ENCODE measurements at regions not wholly inside any gene's neighbourhood (a gene's known extent, or its start where the extent isn't known, plus 50 kb on each side); places are given as distances from the start of the nearest gene placed in this dataset.

- no peak for DNase-seq (ENCODE audit: low spot score)
Observed at GRCh38 chr12:14279845-14280244, 85.6 kb upstream of the ATF7IP start.

DNA sequence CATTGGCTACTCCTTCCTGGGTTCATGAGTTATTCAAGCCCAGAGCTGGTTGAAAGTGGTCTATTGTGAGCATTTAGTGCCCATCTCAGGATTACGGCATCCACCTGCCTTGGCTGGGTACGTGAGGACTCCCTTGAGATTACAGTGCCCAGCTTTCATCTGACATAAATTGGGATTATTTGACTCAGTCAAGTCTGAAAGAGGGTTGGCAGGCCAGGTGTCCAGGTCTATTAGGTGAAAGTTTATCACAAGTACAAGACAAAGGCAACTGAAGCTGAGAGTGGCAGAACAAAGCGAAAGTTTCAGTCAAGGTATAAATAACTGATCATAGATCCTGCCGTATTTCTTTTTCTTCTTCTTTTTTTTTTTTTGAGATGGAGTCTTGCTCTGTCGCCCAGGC, 84.6 kb upstream of the ATF7IP start:
- DNase-seq (ENCODE audit: low spot score), result no peak

DNA sequence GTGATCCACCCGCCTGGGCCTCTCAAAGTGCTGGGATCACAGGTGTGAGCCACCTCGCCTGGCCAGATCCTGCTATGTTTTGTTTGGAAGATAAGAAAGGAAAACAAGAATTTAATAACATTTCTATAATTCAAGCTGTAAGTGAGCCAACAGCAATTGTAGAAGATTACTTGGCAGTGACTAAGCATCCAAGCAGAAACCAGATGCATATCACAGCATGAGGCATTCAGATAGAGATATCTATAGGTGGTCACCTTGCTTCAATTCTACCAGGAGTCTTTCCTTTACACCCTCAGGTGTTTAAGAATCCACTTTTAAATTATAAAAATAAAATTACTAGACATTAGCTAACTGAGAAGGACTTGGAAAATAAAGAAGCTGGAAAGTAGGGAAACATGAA, 83.9 kb upstream of the ATF7IP start:
- DNase-seq (ENCODE audit: low spot score), result no peak

DNA sequence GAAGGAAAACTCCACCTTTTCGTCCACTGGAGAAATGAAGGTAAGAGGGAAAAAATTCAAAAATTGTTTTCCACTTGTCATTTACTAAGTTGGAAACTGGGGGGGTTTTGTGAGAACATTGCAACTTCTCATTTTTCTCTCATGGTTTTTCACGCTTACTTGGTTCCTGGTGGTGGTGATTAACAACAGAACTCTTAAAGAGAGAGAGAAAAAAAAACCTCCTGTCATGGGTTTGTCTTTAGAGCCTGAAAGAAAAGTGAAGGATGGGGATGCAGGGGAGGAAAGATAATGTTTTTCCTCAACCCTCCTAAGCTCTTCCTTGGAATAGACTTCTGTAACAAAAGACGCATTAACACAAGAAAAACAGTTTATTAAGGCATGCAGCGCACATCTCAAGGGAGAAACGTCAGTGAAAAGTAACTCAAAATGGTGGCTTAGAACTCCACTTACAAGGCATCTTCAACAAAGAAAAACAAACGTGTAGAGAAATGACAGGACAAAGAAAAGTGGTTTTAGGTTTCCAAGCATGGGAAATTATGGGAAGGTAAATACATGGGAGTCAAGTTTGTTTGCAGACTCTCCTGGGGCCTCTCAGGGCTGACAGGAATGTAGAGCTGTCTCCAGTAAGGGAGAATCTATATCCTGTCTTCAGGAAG, 81.9 kb upstream of the ATF7IP start:
- DNase-seq (ENCODE audit: low spot score), result no peak

DNA sequence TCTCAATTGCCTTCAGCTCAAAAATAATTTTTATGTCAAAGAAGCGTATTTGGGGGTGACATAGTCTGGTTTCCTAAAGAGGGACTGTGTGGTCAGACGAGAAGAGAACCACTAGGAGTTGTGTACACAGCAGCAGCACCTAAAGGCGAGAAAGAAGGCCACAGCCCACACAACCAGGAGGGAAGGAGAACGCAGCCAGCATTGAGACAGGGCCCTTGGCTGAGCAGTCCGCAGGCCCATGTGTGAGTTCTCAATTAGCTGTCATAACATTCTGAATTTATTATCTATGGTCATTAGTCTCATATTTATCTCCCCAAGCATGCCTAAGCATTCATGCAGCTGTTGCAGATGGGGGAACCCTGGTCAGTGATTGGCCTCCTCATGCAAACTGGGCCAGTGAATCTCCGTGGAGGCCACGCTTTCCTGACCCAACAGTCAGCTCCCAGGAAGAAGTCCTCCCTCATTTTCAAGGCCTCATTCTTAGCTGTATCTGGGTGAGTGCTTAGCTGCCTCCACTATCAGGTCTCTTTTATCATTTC, 81.2 kb upstream of the ATF7IP start:
- no peak for DNase-seq (ENCODE audit: low spot score)

DNA sequence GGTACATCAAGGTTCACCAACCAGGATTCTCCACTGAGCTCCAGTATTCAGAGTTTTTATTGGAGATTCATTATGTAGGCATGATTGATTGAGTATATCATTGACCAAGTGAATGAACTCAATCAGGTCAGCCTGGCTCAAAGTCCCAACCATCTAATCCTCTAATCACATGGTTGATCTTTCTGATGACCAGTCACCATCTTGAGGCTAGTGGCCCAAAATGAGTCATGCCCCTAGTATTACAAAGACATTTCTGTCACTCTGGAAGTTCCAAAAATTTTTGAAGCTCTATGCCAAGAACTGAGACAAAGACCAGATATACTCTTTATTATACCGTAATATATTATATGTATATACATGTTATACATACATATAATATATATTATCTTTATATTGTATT, 75.9 kb upstream of the ATF7IP start:
- DNase-seq (ENCODE audit: low spot score), result no peak

- no peak for DNase-seq (ENCODE audit: low spot score)
Observed at GRCh38 chr12:14290951-14291350, 74.5 kb upstream of the ATF7IP start.

GRCh38 chr12:14303661-14304155, 61.8 kb upstream of the ATF7IP start:
- DNase-seq (ENCODE audit: low spot score), result no peak

DNA sequence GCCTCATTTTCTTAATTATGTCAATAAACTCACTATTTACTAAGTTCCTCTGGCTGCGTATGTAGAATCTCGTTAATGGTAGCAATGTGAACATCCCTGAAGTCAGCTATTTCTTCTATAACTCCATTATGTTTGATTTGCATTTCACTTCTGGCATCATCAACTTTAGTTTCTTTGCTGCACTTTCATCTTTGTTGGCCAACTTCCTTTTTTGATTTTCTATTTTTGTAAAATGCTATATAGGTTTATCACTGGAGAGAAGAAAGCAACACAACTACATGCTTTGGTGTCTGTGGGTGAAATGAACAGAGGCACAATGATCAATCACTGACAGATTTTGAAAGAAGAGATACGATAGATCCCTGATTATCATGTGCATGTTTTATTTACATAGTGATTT, 58.5 kb upstream of the ATF7IP start:
- DNase-seq (ENCODE audit: low spot score), result no peak

- DNase-seq (ENCODE audit: low spot score), result no peak
Observed at GRCh38 chr12:14308516-14308915, 57.0 kb upstream of the ATF7IP start.

- no peak for DNase-seq (ENCODE audit: low spot score)
Observed at GRCh38 chr12:14310866-14311265, 54.6 kb upstream of the ATF7IP start.

DNA sequence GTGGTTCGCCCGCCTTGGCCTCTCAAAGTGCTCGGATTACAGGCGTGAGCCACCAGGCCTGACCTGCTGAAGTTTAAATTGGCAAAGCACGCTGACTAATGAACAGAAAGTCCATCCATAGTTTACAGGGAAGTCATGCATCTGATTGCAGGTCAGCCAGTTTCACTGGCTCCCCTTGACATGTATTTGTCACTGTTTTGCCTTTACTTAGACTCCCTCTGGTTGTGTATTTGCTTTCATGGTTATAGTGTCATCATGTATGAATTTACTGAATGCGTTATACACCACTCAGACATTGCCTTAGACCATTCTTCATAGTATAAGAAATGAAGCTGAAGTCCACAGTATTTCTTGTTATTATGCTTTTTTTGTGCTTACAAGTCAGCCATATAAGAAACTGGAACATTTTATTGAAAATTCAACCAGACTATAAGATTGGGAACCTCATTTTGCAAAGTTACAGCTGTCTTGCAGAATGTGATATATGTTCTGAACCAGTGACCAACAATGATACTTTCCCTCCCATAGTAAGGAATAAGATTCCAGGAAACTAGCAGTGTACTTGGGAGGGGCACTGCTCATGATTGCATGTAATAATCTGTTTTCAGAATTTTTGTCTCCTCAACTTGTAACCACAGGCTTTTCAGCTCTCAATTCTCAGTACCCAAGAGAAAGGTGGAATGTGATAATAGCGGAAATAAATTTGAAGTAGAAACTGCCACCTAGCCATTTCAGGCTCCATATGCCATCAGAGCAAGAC, 51.9 kb upstream of the ATF7IP start:
- DNase-seq (ENCODE audit: low spot score), result no peak

DNA sequence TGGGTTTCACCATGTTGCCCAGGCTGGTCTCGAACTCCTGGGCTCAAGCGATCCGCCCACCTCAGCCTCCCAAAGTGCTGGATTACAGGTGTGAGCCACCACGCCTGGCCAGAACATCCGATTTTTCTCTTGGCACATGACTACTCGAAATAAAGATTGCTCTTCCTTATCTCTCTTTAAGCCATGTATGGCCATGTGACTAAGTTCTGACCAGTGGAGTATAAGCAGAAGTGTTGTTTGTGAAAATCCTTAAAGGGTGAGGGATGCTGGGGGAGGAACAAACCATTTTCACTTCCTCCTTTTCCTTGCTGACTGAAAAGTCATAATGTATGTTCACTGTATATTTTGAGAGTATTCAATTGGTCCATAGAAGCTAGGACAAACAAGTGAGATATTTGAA, 50.7 kb upstream of the ATF7IP start:
- peak; percentile 28 for DNase-seq (ENCODE audit: low spot score)

DNA sequence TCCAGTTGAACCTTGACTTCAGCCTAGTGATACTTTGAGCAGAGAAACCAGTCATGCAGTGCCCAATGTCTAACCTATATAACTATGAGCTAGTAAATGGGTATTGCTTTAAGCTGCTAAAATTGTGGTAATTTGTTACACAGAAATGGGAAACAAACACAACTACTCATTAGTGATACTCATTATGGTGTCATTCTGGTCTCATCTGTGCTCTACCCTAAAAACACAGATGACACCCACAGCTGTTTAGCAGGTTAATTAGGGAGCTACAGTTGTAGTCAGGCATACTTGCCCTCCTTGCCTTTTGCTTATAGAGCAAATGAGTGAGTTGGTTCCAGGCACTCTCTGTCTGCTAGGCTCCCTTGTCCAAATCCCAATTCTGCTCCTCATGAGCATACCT, 50.0 kb upstream of the ATF7IP start:
- DNase-seq (ENCODE audit: low spot score), result no peak

Measured in Ammon's horn (tissue), 1 donor.